OCI-LY3 (cell line): ENCODE measurements at regions not wholly inside any gene's neighbourhood (a gene's known extent, or its start where the extent isn't known, plus 50 kb on each side); places are given as distances from the start of the nearest gene placed in this dataset.
"Not testable (repeated sequence)": the region's sequence is repeated elsewhere in the genome, so short reads cannot be mapped to it uniquely, and the experiment has no call there.

Experiments
- CTCF ChIP-seq: fragments of 200-600, 300-600 bp; sonication (generic); IDR thresholded peaks from 2 replicates; pipeline ENCODE4 v1.5.1; 2014; ENCODE audit warnings: antibody characterized with exemption, low read length, low read depth
- EZH2phosphoT487 ChIP-seq: fragments of 200-600 bp; shearing (Covaris generic); IDR thresholded peaks from 2 replicates; pipeline ENCODE4 v1.6.1; 2018; ENCODE audit warnings: antibody characterized with exemption, mixed run types, low read depth

- not testable (repeated sequence) for TF ChIP-seq CTCF, EZH2phosphoT487
Measured at GRCh38 chr13:79887278-79887677, 406.3 kb downstream of the NDFIP2 start.
